GM12864 (cell line): ENCODE measurements at regions not wholly inside any gene's neighbourhood (a gene's known extent, or its start where the extent isn't known, plus 50 kb on each side); places are given as distances from the start of the nearest gene placed in this dataset.
"Not testable (repeated sequence)": the region's sequence is repeated elsewhere in the genome, so short reads cannot be mapped to it uniquely, and the experiment has no call there.

Source experiments
- DNase-seq: peaks from one replicate; pipeline ENCODE4 v3.0.0-alpha.2; 2011; ENCODE audit warnings: low read depth
- H3K4me3 ChIP-seq: 2 replicates; pipeline ENCODE4 v1.5.1; 2011; ENCODE audit warnings: mild to moderate bottlenecking, low read depth, low read length, control low read depth
- TF ChIP-seq, protein P1 (sequence below): IDR thresholded peaks from 2 replicates; pipeline ENCODE4 v1.5.1; 2011; ENCODE audit warnings: low read depth, mild to moderate bottlenecking, moderate library complexity, low read length, control low read depth, inconsistent platforms; ENCODE audit errors: missing control alignments

DNA sequence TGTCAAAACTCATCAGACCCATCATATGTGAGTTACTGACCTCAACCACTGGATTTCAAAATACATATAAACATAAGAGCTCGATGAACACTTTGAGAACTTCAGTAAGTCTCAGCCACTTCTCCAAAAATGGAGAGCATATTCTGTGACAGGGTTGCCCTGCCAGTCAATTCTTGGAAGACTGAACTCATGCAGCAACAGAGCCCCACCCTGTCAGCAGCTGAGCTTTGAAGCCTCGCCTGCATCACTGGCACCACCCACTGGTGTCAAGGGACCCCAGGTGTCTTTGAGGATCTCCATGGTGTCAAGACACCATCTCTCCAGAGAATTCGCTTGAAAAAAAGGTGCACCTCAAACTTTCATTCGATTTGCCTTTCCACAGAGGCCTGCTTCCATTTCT lies 420.1 kb downstream of the SPATA31A1 start:
- DNase-seq, H3K4me3 ChIP-seq: not testable (repeated sequence)

DNA sequence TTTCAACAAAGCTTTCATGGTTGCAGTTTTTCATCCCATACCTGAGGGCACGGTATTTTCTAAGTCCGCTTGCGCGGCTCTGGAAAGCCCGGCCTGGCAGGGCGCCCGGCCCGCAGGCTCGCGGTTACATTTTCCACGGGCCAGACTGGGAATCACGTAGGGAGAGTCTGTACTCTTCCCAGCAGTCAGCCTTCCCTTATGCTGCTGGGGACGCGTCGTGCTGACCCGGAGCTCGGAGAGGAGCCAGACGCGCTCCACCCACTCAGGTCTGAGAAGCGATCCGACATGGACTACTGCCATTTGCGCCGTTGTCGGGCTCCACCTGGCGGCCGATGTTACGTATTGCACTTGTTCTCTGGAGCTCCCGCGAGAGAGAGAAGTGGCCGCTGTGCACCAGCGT lies 435.9 kb downstream of the SPATA31A1 start:
- peak overlapping the region; percentile 20; the same call in 1 of the 2 replicates for H3K4me3 ChIP-seq
- not testable (repeated sequence) for DNase-seq

DNA sequence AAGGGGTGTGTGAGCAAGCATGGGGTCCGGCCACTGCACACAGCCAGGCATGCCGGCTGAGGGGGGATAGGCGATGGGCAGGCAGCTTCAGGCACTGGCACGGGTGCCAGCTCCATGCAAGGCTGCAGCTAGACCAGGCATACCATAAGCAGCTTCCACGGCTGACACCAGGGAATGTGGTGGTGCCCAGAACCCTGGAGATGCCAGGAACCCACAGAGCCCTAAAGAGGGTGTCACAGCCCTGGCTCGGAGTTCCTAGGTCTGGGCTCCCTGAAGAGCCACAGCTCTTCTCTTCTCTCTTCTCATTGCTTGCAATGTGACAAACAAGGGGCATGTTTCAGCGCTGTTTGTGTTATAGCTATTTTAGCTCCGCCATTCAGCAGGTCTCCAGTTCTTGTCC lies 442.5 kb downstream of the SPATA31A1 start:
- not testable (repeated sequence) for DNase-seq

GRCh38 chr9:39799252-39799651 lies 443.8 kb downstream of the SPATA31A1 start:
- not testable (repeated sequence) for H3K4me3 ChIP-seq, DNase-seq

More for the DNA sequence above, 442.5 kb downstream of the SPATA31A1 start:
- H3K4me3 ChIP-seq = not testable (repeated sequence)

- not testable (repeated sequence) for DNase-seq
These were observed 447.1 kb downstream of the SPATA31A1 start for GRCh38 chr9:39802561-39802960.

GRCh38 chr9:39809401-39810226 lies 454.1 kb downstream of the SPATA31A1 start:
- peak overlapping the region; percentile 70 for H3K4me3 ChIP-seq
- peak; percentile 35 for DNase-seq

More at GRCh38 chr9:39802561-39802960, 447.1 kb downstream of the SPATA31A1 start:
- not testable (repeated sequence) for H3K4me3 ChIP-seq

DNA sequence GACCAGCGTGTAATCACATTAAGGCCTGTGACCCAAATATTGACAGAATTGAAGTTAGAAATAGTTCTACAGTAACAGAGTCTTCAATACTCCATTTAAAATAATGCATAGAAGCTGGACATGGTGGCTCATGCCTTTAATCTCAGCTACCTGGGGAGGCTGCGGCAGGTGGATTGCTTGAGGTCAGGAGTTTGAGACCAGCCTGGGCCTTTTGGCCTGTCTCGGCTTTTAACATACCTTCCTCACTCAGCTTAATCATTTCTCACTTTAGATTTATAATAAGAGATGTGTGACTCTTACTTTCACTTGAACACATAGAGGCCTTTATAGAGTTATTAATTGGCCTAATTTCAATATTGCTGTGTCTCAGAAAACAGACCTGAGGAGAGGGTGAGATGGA lies 454.9 kb downstream of the SPATA31A1 start:
- not testable (repeated sequence) for DNase-seq, H3K4me3 ChIP-seq

DNA sequence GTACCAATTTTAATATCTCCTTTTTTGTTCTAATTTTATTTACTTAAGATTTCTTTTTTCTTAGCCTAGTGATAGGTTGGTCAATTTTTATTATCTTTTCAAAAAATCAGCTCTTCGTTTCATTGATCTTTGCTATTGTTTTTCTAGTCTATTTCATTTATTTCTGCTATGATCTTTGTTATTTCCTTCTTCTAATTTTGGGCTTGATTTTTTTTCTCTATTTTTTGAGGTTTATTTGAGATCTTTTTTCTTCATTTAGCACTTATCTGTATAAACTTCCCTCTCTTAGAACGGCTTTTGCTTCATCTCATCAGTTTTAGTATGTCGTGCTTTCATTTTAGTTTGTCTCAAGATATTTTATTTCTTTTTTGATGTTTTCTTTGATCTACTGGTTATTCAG lies 456.1 kb downstream of the SPATA31A1 start:
- H3K4me3 ChIP-seq = not testable (repeated sequence)

DNA sequence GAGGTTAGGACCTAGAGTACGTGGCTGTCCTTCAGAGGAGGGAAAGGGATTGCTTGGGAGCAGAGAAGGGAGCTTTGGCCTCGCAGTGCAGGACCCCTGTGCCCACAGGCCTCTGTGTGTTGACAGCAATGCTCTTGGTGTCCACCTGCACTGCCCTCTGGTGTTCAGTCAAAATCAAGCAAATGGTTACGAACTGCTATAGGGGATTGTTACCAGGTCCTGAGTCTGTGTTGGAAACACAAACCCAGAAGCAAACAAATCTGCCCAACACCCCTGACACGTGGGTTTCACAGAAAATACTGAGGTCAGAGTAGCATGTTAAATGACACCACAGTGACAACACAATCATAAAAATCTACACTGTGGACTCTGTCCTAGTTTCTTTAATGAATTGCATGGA lies 473.0 kb downstream of the SPATA31A1 start:
- not testable (repeated sequence) for DNase-seq, H3K4me3 ChIP-seq
- TF ChIP-seq, protein P1, sequence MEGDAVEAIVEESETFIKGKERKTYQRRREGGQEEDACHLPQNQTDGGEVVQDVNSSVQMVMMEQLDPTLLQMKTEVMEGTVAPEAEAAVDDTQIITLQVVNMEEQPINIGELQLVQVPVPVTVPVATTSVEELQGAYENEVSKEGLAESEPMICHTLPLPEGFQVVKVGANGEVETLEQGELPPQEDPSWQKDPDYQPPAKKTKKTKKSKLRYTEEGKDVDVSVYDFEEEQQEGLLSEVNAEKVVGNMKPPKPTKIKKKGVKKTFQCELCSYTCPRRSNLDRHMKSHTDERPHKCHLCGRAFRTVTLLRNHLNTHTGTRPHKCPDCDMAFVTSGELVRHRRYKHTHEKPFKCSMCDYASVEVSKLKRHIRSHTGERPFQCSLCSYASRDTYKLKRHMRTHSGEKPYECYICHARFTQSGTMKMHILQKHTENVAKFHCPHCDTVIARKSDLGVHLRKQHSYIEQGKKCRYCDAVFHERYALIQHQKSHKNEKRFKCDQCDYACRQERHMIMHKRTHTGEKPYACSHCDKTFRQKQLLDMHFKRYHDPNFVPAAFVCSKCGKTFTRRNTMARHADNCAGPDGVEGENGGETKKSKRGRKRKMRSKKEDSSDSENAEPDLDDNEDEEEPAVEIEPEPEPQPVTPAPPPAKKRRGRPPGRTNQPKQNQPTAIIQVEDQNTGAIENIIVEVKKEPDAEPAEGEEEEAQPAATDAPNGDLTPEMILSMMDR = peak; percentile 50

More for the DNA sequence above, 456.1 kb downstream of the SPATA31A1 start:
- not testable (repeated sequence) for DNase-seq
